ENCODE measurements at regions not wholly inside any gene's neighbourhood (a gene's known extent, or its start where the extent isn't known, plus 50 kb on each side); places are given as distances from the start of the nearest gene placed in this dataset.

- TF ChIP-seq CTCF (conservative IDR thresholded peaks at IDR 0.05; ENCODE audit: low read depth, low read length) (no peak), EZH2 (IDR thresholded peaks at IDR 0.05; ENCODE audit: borderline replicate concordance, low read depth, low read length, poor library complexity, severe bottlenecking) (no peak)
Measured at GRCh38 chr2:19576411-19576810, 218.0 kb upstream of the OSR1 start.
